Epithelial cell of proximal tubule (primary cell): ENCODE measurements at regions not wholly inside any gene's neighbourhood (a gene's known extent, or its start where the extent isn't known, plus 50 kb on each side); places are given as distances from the start of the nearest gene placed in this dataset.

Source experiments
- DNase-seq: peaks from one replicate; pipeline ENCODE4 v3.0.0-alpha.2; 2011; ENCODE audit warnings: low read depth
- H3K4me3 ChIP-seq: 2 replicates; pipeline ENCODE4 v1.5.1; 2011; ENCODE audit warnings: low read depth, mild to moderate bottlenecking, low read length
- CTCF ChIP-seq: conservative IDR thresholded peaks from 2 replicates; pipeline ENCODE4 v1.5.1; 2012; ENCODE audit warnings: low read depth, mild to moderate bottlenecking, low read length

- no peak overlapping the region for H3K4me3 ChIP-seq
- TF ChIP-seq CTCF: no peak
- no peak for DNase-seq
These were observed 170.1 kb upstream of the GBE1 start for GRCh38 chr3:81931265-81932251.

- no peak for DNase-seq
- TF ChIP-seq CTCF: no peak
- H3K4me3 ChIP-seq: no peak overlapping the region
These were observed 168.3 kb upstream of the GBE1 start for GRCh38 chr3:81929697-81930096.

- DNase-seq: no peak
- no peak overlapping the region for H3K4me3 ChIP-seq
- no peak for TF ChIP-seq CTCF
These were observed 166.4 kb upstream of the GBE1 start for GRCh38 chr3:81927811-81928210.

- no peak for DNase-seq
- no peak for TF ChIP-seq CTCF
- H3K4me3 ChIP-seq: no peak overlapping the region
These were observed 163.9 kb upstream of the GBE1 start for GRCh38 chr3:81925385-81925784.

- DNase-seq: no peak
- TF ChIP-seq CTCF: no peak
These were observed 161.6 kb upstream of the GBE1 start for GRCh38 chr3:81923038-81923437.

GRCh38 chr3:81922404-81922803 is 161.0 kb upstream of the GBE1 start:
- H3K4me3 ChIP-seq: no peak overlapping the region
- no peak for TF ChIP-seq CTCF
- DNase-seq: no peak

More at GRCh38 chr3:81923038-81923437, 161.6 kb upstream of the GBE1 start:
- H3K4me3 ChIP-seq: no peak overlapping the region

GRCh38 chr3:81920816-81921215 is 159.4 kb upstream of the GBE1 start:
- no peak for DNase-seq
- TF ChIP-seq CTCF: no peak
- no peak overlapping the region for H3K4me3 ChIP-seq
